ENCODE measurements at regions not wholly inside any gene's neighbourhood (a gene's known extent, or its start where the extent isn't known, plus 50 kb on each side); places are given as distances from the start of the nearest gene placed in this dataset.

GRCh38 chr1:68322096-68322495 lies 89.8 kb upstream of the WLS start:
- TF ChIP-seq, protein P1, sequence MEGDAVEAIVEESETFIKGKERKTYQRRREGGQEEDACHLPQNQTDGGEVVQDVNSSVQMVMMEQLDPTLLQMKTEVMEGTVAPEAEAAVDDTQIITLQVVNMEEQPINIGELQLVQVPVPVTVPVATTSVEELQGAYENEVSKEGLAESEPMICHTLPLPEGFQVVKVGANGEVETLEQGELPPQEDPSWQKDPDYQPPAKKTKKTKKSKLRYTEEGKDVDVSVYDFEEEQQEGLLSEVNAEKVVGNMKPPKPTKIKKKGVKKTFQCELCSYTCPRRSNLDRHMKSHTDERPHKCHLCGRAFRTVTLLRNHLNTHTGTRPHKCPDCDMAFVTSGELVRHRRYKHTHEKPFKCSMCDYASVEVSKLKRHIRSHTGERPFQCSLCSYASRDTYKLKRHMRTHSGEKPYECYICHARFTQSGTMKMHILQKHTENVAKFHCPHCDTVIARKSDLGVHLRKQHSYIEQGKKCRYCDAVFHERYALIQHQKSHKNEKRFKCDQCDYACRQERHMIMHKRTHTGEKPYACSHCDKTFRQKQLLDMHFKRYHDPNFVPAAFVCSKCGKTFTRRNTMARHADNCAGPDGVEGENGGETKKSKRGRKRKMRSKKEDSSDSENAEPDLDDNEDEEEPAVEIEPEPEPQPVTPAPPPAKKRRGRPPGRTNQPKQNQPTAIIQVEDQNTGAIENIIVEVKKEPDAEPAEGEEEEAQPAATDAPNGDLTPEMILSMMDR (IDR thresholded peaks at IDR 0.05; ENCODE audit: borderline replicate concordance, control extremely low read depth, extremely low read depth, insufficient read depth, missing control alignments) = no peak

GRCh38 chr1:68321084-68321685 lies 88.9 kb upstream of the WLS start:
- in situ Hi-C loops (cut with MboI; ENCODE audit: low sequenced_read_pairs, unreplicated experiment) = no loop called here
- TF ChIP-seq, protein P1 (IDR thresholded peaks at IDR 0.05; ENCODE audit: borderline replicate concordance, control extremely low read depth, extremely low read depth, insufficient read depth, missing control alignments) = no peak
- no peak for DNase-seq (ENCODE audit: low spot score)

More at GRCh38 chr1:68322096-68322495, 89.8 kb upstream of the WLS start:
- no peak for DNase-seq (ENCODE audit: low spot score)
- in situ Hi-C loops (cut with MboI; ENCODE audit: low sequenced_read_pairs, unreplicated experiment) = no loop called here

- TF ChIP-seq, protein P1 (IDR thresholded peaks at IDR 0.05; ENCODE audit: borderline replicate concordance, control extremely low read depth, extremely low read depth, insufficient read depth, missing control alignments) = no peak
- in situ Hi-C loops (cut with MboI; ENCODE audit: low sequenced_read_pairs, unreplicated experiment) = no loop called here
- no peak for DNase-seq (ENCODE audit: low spot score)
Observed at GRCh38 chr1:68320349-68320748, 88.0 kb upstream of the WLS start.

GRCh38 chr1:68319907-68320306 lies 87.6 kb upstream of the WLS start:
- no peak for DNase-seq (ENCODE audit: low spot score)
- TF ChIP-seq, protein P1 (IDR thresholded peaks at IDR 0.05; ENCODE audit: borderline replicate concordance, control extremely low read depth, extremely low read depth, insufficient read depth, missing control alignments) = no peak
- in situ Hi-C loops (cut with MboI; ENCODE audit: low sequenced_read_pairs, unreplicated experiment) = no loop called here

DNA sequence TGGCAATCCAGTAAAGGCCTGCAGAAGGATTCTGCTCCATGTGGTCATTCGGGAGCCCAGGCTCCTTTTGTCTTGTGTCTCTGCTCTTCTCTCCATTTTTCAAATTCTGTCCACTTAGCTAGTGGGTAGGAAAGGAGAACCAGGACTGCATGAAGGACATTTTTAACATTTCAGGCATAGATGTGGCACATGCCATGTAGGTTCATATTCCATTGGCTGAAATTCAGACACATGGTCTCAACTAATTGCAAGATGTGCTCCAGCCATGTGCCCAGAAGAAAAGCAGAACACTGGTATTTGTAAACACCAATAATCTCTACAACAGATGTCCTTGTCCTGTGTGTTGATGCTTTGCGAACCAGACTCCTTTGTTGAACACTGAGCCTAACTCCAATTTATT lies 85.2 kb upstream of the WLS start:
- in situ Hi-C loops (cut with MboI; ENCODE audit: low sequenced_read_pairs, unreplicated experiment) = no loop called here
- TF ChIP-seq, protein P1 (IDR thresholded peaks at IDR 0.05; ENCODE audit: borderline replicate concordance, control extremely low read depth, extremely low read depth, insufficient read depth, missing control alignments) = no peak
- DNase-seq (ENCODE audit: low spot score) = no peak

- in situ Hi-C loops (cut with MboI; ENCODE audit: low sequenced_read_pairs, unreplicated experiment) = no loop called here
- DNase-seq (ENCODE audit: low spot score) = no peak
- TF ChIP-seq, protein P1 (IDR thresholded peaks at IDR 0.05; ENCODE audit: borderline replicate concordance, control extremely low read depth, extremely low read depth, insufficient read depth, missing control alignments) = no peak
Observed at GRCh38 chr1:68314151-68314780, 81.9 kb upstream of the WLS start.
